22Rv1 (cell line): ENCODE measurements at regions not wholly inside any gene's neighbourhood (a gene's known extent, or its start where the extent isn't known, plus 50 kb on each side); places are given as distances from the start of the nearest gene placed in this dataset.

Experiments
- H3K27ac ChIP-seq: fragments of 450-650 bp; 2 replicates; pipeline ENCODE4 v1.5.1; 2017
- ZFX ChIP-seq: fragments of 450-650 bp; IDR thresholded peaks from 2 replicates; pipeline ENCODE4 v1.6.1; 2017; ENCODE audit warnings: antibody characterized with exemption, borderline replicate concordance
- TF ChIP-seq, protein P1 (sequence below): fragments of 450-650 bp; IDR thresholded peaks from 2 replicates; pipeline ENCODE4 v1.5.1; 2017; ENCODE audit warnings: mild to moderate bottlenecking

DNA sequence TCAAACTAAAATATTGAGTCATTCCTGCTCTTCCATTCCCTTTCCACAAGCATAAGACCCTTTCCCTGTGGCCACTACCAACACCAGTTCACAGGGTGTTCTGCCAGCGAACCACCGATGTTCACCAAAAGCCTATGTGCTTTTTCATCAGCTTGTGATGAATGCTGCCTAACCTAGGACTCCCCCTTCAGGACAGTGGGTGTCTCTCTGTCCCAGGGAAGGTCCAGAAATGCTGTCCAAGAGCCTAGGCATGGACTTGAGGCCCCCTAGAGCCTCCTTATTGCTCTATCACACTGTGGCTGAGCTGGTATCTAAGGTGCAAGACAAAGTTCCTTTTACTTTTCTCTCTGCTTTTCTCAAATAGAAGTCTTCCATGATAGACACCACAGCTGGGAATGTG is 1015.6 kb downstream of the PCDH19 start:
- TF ChIP-seq, protein P1, sequence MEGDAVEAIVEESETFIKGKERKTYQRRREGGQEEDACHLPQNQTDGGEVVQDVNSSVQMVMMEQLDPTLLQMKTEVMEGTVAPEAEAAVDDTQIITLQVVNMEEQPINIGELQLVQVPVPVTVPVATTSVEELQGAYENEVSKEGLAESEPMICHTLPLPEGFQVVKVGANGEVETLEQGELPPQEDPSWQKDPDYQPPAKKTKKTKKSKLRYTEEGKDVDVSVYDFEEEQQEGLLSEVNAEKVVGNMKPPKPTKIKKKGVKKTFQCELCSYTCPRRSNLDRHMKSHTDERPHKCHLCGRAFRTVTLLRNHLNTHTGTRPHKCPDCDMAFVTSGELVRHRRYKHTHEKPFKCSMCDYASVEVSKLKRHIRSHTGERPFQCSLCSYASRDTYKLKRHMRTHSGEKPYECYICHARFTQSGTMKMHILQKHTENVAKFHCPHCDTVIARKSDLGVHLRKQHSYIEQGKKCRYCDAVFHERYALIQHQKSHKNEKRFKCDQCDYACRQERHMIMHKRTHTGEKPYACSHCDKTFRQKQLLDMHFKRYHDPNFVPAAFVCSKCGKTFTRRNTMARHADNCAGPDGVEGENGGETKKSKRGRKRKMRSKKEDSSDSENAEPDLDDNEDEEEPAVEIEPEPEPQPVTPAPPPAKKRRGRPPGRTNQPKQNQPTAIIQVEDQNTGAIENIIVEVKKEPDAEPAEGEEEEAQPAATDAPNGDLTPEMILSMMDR, result peak; percentile 20; the same call in 1 of the 2 replicates
- no peak for TF ChIP-seq ZFX
- no peak overlapping the region for H3K27ac ChIP-seq

DNA sequence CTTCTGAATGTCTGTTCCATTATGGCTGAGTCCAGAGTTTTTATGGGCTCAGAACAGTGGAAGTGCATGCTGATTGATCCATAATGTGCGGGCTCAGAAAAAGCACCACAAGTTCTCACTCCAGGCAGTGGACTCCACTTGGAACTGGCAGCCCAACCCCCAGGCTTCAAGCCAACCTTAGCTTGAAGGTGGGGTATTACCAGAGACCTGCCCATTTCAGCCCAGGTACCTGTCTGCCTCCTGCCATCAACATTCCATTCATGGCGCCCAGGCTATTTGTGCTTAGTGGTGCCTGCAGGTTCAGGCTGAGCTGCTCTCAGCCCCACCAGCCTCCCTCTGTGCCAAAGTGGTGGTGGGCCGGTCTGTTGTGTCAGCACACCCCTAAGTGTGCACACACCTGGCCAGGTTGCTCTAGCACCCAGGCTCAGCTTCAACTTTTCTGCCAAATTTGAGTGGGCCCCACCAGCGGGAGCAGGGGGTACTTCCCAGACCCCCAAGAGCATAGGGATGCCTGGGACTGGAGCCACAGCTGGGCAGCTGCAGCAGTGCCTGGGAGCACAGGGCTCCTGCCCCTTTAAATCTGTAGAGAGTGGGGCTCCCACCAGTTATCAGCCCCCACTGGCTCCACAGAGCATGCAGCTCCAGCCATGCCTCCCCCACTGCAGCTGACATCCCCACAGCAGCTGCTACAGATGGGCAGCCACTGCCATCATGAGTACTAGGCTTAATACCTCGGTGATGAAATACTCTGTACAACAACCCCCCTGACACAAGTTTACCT is 1025.3 kb downstream of the PCDH19 start:
- no peak for TF ChIP-seq ZFX
- TF ChIP-seq, protein P1, result no peak
- no peak overlapping the region for H3K27ac ChIP-seq

DNA sequence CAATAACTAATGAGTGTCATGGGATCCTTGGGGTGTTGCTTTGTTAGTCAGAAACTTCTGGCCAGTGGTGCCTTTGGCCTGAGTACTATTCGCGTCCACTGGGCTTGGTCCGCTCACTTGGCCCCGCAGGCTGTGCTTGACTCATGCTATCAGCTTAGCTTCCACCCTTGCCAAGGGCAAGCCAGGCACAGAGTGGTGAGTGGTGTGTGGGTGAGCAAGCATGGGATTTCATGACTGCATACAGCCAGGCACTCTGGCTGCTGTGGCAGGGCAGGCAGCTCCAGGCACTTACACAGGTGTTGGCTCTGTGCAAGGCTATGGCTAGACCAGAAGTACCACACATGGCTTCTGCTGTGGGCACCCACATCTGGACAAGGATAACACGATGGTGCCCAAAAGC is 1026.3 kb downstream of the PCDH19 start:
- no peak overlapping the region for H3K27ac ChIP-seq
- TF ChIP-seq, protein P1, result no peak
- no peak for TF ChIP-seq ZFX

DNA sequence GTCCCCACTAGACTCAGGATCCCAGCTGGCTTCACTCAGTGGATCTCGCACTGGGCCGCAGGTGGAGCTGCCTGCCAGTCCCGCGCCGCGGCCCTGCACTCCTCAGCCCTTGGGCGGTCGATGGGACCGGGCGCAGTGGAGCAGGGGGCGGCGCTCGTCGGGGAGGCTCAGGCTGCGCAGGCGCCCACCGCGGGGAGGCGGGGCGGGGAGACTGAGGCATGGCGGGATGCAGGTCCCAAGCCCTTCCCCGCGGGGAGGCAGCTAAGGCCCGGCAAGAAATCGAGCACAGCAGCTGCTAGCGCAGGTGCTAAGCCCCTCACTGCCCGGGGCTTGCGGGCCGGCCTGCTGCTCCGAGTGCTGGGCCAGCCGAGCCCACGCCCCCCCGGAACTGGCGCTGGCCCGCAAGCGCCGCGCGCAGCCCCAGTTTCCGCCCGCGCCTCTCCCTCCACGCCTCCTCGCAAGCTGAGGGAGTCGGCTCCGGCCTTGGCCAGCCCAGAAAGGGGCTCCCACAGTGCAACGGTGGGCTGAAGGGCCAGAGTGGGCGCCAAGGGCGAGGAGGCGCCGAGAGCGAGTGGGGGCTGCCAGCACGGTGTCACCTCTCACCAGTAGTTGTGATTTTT is 1038.0 kb downstream of the PCDH19 start:
- TF ChIP-seq, protein P1, result no peak
- no peak for TF ChIP-seq ZFX
- H3K27ac ChIP-seq, result no peak overlapping the region

DNA sequence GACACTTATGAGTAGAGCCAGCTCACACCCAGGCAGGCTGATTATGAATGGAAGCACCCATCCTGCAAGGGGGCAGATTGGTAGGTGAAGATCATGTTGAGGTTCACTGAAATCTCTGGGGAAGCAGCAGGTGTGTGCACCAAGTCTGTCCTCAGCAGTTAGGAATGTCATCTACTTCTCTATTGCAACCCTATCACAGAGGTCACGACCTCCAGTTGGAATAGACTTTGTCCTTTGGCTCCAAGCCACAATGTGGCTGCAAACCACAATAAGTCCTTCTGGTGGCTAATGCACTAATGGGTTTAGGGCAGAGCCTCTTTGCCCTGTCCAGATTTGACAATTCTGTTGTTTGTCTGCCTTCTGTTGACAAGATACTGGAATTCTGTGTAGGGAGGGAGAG is 1056.7 kb downstream of the PCDH19 start:
- no peak overlapping the region for H3K27ac ChIP-seq

DNA sequence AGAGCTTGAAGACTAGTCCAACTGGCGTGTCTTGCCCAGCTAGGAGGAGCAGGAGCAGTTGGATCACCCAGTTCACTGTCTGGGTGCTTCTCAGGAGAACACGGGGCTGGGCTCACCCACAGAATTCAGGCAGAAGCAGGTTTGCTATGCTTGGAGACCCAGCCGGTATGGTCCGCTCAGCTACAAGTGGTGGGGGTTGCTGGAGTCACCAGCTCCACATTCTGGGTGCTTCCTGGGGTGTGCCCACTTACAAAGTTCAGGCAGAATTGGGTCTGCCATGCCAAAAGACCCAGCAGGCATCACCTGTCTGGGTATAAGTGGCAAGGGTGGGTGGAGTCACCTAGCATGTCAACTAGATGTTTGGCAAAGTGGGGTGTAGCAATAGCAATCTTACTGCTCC is 1061.8 kb downstream of the PCDH19 start:
- TF ChIP-seq, protein P1, result no peak
- no peak for TF ChIP-seq ZFX
- H3K27ac ChIP-seq, result no peak overlapping the region

More for the DNA sequence above, 1056.7 kb downstream of the PCDH19 start:
- TF ChIP-seq, protein P1, result no peak
- TF ChIP-seq ZFX, result no peak

DNA sequence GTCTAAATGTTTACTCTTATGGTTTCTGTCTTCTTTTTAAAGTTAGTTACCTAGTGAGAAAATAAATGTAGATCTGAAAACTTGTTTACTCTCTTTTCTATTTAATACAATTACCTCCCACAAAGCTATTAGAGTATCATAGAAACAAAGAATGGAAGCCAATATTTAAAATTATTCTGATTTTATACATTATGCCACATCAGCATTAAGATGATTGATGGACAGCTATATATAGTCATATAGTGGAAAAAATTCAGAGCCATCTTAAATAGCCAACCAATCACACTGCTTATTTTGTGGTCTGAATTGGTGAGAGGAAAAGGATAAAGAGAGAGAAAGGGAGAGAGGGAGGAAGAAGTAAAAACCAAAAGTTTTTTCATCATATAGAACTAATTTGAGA is 1101.8 kb downstream of the PCDH19 start:
- no peak overlapping the region for H3K27ac ChIP-seq
- TF ChIP-seq, protein P1, result no peak
- TF ChIP-seq ZFX, result no peak
